ENCODE measurements at regions not wholly inside any gene's neighbourhood (a gene's known extent, or its start where the extent isn't known, plus 50 kb on each side); places are given as distances from the start of the nearest gene placed in this dataset.
"Not testable (repeated sequence)": the region's sequence is repeated elsewhere in the genome, so short reads cannot be mapped to it uniquely, and the experiment has no call there.

DNA sequence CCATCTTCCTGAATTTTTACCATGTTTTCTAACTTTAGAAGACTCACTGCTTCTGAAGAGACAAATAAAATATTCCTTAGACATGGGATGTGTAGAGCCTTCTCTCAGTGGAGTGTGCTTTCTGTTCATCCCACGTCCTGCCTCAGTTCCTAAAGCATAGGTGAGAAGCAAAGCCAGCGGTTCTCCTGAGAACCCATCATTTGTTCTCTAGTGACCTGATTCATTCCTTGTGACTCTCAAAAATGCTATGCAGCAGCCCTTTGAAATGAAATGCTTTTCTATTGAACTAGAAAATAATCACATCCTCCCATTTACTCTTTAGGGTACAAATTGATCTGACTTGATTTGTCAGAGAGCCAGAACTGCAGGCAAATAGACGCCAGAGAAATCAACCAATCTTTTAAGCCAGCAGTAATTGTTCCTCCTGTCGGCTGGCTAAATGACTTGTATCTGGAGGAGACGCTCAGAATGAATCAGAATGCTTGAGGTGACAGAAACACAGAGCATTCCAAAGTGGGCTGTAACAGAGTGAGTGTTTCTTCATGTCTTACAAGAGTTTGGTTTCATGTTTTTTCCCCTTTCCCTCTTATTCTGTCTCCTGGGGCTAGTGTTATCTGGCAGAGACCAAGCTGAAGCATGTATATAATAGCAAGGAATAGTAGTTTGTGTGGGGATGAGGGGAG, 81.3 kb upstream of the TMEM178A start:
- no peak for DNase-seq

DNA sequence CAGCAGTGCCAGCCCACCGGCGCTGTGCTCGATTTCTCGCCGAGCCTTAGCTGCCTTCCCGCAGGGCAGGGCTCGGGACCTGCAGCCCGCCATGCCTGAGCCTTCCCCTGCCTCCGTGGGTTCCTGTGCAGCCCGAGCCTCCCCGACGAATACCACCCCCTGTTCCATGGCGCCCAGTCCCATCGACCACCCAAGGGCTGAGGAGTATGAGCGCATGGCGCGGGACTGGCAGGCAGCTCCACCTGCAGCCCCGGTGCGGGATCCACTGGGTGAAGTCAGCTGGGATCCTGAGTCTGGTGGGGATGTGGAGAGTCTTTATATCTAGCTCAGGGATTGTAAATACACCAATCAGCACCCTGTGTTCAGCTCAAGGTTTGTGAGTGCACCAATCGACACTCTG, 80.2 kb upstream of the TMEM178A start:
- DNase-seq: not testable (repeated sequence)

DNA sequence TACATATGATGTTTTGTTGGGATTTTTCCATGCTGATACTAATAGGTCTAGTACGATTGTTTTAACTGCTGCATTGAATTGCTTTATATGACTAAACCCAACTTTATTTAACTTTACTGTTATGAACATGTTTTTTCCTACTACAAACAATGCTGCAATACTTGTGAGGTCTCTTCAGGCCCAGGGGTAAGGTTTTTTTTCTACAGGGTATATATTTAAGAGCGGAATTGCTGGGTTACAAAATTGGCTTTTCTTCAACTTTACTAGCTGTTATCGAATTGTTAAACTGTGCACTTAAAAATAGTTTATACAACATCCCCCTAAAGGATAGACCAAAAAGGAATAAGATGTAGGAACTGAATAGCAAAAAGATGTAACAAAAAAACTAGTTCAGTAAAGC, 78.5 kb upstream of the TMEM178A start:
- no peak for DNase-seq

DNA sequence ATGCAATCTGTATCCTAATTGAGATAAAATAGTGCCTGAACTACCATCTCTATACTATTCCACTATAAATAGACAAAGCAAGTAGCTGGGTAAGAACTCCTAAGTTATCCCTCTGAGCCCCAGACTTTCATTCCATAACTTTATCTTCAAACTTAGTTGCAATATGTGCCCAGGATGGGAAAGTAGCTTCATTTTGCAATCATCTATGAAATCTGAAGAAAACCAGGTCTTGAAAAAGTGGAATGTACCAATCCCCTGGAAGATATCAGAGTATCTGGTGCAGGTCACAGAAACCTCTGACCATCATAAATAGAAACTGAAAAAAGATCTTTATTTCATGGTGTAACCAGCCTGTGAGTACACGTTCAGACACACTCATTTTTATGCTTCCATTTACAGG, 78.1 kb upstream of the TMEM178A start:
- no peak for DNase-seq

DNA sequence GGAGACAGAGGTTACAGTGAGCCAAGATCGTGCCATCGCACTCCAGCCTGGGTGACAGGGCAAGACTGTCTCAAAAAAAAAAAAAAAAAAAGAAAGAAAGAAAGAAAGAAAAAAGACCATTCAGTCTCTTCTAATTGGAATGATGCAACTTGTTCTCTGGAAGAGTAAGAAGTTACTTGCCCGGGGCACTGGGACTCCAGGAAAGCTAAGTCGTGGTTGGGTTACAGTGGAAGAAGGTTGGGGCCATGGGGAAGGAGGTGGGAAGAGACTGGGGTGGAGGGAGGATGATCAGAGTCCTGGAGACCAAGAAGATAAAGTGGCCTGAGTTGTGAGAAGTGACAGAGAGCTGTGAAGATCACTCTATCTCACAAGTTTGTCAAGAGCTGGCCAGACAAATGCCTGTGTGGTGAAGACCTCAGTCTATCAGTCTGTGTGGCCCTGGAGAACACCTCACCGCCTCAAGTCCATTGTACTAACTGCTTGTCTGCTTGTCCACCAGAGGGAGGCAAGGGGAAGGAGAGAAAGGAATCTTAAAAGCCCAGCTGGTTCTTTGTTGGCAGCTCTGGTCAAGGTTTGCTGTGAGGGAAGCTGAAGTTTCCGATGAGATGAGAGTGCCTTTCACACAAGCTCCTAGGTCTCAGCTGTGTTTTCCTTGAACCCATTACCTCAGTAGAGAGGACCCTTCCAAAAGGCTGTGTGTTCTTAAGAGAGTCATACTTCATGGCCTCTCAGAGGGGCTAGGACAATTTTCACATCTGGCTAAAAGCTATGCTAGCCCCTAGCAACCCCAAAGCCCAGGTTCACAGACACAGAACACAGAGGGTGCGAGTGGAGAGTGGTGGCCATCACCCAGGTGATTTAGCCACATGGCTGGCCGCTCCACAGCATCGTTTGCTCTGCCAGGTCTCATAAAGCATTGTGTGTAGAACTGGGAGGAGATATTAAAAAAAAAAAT, 72.0 kb upstream of the TMEM178A start:
- DNase-seq: peak; percentile 62 to 69

DNA sequence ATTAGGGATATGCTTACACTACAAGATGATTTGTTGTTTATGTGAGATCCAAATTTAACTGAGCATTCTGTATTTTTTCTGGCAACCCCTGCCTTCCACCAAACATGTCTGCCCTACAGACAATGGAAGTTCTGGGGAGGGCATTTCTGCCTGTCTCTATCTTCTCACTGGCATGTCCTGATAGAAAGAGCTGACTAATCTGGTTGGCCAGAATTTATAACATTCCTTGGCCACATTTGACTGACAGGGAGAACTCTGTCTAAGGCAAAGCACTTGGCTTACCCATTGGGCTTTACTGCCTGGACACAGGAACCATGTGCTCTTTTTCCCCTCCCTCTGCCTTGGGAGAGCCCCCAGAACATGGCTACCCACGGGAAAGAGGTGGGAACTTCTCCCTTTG, 70.6 kb upstream of the TMEM178A start:
- no peak for DNase-seq

DNA sequence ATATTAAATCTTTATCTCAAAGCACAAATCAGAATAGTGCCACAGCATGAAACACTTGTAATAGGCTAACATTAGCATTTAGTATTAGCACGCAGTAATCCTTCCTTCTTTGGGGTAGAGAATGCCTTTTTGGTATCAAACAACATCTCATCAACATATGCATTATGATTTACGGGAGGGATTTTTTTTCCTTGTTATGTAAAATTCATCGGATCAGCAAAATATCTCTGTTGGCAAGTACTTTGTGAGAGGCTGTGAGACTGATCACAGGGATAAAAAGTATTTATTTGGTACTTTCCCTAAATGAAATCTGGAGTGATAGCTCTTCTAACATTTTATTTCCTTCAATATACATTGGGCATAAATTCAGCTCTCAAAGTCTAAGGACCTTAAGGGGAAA, 68.4 kb upstream of the TMEM178A start:
- DNase-seq: no peak

DNA sequence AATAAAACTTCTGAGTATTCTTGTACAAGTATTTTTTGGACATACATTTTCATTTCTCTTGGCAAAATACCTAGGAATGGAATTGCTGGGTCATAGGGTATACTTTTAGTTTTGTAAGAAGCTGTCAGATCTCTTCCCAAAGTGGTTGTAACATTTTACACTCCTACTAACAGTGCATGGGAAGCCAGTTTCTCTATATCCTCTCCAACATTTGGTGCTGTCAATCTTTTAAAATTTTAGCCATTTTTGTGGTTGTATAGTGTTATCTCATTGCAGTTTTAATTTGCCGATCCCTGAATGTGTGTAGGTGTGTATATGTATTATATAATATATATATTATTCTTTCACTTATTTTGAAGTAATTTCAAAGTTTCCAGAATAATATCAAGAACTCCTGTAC, 63.1 kb upstream of the TMEM178A start:
- no peak for DNase-seq

DNA sequence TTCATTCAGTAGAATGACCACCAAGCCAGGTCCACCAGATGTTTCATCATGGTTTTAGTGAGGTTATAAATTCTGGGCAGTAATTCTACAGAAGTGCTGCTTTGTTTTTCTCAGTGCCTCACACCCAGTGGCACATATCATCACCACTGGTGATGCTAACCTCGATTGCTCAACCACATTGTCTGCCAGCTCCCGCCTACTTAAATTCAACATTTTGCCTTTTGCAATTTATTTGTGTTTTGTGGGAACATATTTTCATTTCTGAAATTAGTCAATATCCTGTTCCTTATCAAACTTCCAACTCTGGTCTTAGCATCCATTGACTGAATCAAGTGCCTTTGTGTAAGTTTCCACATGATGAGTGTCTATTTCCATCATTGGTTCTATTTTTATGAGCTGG, 62.3 kb upstream of the TMEM178A start:
- no peak for DNase-seq

DNA sequence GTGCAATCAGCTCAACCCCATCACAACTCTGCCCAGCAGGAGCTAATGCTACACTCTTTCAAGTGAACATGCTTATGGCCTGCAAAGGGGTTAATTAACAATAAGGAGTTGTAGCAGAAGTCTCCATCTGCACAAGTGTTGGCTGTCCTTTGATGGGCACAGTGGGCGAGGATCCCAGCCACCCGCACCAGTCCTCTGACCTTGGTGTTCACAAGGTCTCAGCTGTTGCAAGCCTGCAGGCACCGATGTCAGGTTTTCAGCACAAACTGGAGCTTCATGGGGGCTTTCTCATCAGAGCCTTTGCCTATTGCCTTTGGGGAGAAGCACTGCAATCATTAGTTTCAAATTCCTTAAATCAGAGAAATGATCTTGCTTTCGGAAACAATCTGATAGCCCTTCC, 60.9 kb upstream of the TMEM178A start:
- no peak for DNase-seq

DNA sequence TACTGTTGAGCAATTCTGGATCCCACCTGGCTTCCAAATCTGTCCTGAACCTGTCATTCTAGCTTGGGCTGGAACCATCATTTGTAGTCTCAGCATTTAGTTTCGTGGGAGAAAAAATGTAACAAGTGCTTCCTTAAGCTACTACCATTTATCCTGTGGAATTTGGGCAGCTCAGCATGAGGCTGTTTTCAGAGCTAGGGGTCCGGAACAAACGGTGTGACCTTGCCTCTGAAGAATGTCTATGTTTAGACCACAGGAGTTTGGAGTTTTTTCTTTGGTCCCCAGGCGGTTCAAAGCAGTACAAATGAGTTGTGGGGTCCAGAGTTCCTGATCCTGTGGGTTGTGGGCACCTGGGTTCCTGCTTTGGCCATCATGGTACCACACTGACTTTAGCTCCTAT, 59.1 kb upstream of the TMEM178A start:
- DNase-seq: no peak

DNA sequence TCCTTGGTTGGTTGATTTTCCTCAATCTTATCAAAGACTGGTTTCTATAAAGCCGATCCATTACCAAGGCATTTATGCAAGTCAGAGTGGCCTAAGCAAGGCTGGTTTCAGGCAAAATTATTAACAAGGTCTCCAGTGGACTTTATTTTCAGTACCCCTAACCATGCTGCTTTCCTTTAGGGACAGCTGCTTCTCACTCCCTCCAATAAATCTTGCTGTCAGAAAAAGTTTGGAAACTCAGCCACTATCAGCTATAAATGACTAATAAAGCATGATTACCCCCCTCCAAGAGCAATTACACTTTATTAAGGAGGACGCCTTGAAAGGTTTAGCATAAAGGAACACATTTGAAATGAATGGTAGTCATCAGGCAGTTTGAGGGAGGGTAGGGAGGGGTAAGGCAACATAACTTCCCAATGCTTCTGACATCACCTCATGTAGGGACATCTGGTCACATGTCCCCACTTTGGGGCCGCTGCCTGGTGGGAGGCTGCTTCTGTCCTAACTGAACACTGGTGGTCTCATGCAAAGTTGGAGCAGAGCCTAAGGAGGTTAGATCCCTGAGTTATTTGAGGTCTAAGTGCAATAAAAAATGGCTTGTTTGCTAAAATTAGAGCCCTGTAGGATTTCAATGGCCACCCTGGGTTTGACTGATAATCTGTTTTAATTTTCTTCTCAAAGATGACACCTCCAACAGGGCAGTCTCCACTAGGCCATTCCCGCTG, 58.0 kb upstream of the TMEM178A start:
- DNase-seq: no peak

DNA sequence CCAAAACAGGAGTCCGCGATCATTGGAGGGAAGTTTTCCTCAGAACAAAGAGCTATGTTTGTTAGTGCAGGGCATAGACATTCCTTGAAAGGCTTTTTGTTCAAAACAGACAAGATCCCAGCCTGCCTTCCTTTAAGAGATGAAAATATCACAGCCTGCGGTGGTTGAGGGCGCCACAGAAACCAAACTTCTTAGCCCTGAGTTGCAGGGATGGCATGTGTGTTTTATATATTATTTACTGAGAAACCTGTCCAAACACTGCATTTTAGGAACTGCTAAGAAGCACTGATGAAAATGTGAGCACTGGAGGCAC, 57.5 kb upstream of the TMEM178A start:
- DNase-seq: no peak

DNA sequence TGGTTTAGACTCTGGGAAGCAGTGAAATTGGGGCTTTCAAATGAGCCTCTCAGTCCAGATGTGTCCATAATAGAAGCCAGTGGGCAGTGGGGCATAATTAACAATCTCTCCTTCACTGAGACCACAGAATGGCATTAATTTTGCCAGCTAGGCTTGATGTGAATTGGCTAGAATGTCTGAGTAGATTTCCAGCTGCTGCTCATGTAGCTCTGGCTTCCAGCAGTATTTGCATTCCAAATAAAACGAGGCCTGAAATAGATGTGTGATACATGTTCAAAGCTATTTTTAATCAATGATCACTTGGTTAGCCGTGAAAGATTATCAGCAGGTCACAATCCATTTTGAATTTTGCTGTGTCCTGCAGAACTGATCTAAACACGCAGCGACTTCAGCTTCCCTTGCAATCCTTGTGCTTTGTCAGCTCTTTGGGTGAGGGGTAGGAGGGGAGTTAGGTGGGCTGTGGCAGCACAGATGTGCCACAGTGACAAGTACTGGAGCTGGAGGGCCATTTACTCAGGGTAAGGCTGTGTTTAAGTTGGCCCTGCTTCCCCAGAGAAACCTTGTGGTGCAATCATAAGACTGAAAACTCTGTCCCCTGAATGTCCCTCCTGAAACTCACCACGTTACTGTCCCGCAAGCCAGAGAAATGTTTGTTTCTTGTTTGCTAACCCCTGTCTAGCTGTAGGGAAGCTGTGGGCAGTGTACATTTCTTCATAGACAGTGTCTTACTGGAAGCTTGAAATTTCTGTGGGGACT, 56.9 kb upstream of the TMEM178A start:
- no peak for DNase-seq

DNA sequence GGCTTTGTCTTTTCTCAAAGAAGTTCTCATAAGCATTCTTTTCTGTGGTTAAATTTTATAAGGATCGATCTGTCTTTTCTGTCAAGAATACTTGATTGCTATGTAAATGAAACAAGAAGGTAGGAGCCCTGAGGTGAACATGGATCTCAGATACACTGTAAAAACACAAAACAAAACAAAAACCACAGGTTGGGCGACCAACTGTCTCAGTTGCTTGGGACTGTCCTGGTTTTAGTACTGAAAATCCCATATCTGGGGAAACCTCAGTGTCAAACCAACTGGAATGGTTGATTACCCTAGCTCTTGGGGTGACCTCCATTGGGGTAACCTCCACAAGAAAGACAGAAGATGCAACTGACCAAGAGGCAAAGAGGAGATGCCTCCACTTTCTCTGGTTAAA, 55.8 kb upstream of the TMEM178A start:
- DNase-seq: no peak

DNA sequence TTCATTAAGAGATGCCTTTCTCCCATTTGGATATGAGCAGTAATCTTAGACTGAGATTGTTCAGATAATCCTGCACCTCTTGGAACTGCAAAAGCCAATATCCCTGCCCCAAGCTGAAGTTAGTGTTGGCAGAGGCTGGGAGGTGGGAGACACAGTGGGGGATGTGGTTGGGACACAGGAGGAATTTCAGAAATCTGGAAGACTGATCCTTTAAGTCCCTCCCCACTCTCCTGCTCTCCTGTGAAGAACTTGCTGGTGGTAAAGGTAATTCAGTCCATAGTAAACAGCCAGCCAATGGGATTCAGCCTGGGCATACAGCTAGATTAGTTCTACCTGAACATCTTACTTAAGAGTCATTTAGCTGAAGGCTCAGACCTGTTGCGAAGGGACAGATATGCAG, 50.0 kb upstream of the TMEM178A start:
- DNase-seq: no peak

Measured in Kasumi-1 (cell line).